GM12878 (cell line): ENCODE measurements at regions not wholly inside any gene's neighbourhood (a gene's known extent, or its start where the extent isn't known, plus 50 kb on each side); places are given as distances from the start of the nearest gene placed in this dataset.

ENCODE experiments used
- NFYA ChIP-seq: IDR thresholded peaks from 2 replicates; pipeline ENCODE4 v1.6.1; 2011; ENCODE audit warnings: low read depth, mild to moderate bottlenecking, low read length, improper control_type of control experiment, borderline replicate concordance
- TF ChIP-seq, protein P1 (sequence below), 3 experiments: IDR thresholded peaks in 2 of 3; conservative IDR thresholded peaks in 1 of 3; 2 replicates each; pipeline ENCODE4 v1.5.1; 2011; ENCODE audit warnings: low read depth in 3 of 3, low read length in 3 of 3, mild to moderate bottlenecking in 3 of 3, control low read depth in 2 of 3, moderate library complexity in 2 of 3, inconsistent platforms in 1 of 3, mixed read lengths in 1 of 3; ENCODE audit not compliant: control insufficient read depth in 2 of 3, insufficient read depth in 1 of 3; ENCODE audit errors: extremely low read depth in 1 of 3

DNA sequence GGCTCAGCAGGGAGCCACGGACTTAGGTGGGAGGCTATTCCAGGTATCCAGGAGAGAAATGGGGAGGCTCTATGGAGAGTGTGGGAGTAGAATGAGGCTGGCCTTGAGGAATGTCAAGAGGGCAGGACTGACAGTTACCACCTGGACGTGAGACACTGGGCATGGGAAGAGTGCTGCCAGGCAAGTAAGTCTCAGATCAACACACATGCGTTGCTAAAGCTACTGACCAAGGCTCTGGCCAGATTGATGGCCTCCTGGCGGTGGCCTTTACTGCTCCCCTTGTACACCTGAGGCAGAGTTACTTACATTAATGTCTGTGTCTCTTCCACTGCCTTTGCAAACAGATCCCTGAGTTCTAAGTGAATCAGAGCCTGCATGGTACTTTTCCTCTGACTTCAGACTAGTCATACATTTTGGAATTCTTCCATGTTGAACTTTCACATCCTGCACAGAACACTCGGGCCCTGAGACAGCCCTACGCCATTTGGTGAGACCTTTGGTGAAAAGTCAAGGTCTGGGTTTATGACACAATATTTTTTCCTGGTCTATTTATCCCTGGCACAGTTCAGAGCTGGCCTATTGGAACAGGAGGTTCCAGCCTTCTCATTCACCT lies 398.8 kb upstream of the TRIB2 start:
- TF ChIP-seq, protein P1, sequence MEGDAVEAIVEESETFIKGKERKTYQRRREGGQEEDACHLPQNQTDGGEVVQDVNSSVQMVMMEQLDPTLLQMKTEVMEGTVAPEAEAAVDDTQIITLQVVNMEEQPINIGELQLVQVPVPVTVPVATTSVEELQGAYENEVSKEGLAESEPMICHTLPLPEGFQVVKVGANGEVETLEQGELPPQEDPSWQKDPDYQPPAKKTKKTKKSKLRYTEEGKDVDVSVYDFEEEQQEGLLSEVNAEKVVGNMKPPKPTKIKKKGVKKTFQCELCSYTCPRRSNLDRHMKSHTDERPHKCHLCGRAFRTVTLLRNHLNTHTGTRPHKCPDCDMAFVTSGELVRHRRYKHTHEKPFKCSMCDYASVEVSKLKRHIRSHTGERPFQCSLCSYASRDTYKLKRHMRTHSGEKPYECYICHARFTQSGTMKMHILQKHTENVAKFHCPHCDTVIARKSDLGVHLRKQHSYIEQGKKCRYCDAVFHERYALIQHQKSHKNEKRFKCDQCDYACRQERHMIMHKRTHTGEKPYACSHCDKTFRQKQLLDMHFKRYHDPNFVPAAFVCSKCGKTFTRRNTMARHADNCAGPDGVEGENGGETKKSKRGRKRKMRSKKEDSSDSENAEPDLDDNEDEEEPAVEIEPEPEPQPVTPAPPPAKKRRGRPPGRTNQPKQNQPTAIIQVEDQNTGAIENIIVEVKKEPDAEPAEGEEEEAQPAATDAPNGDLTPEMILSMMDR (IDR thresholded peaks at IDR 0.05 in 2 of 3, conservative IDR thresholded peaks at IDR 0.05 in 1 of 3; ENCODE audit: control insufficient read depth in 2 of 3, extremely low read depth in 1 of 3, insufficient read depth in 1 of 3, low read depth in 3 of 3, low read length in 3 of 3): no peak
- TF ChIP-seq NFYA: no peak
